HL-60 (cell line): ENCODE measurements at regions not wholly inside any gene's neighbourhood (a gene's known extent, or its start where the extent isn't known, plus 50 kb on each side); places are given as distances from the start of the nearest gene placed in this dataset.

ENCODE experiments used
- CTCF ChIP-seq: IDR thresholded peaks from one replicate; pipeline ENCODE4 v1.5.1; 2011; ENCODE audit warnings: low read length, control low read depth, inconsistent platforms; ENCODE audit not compliant: insufficient read depth
- GABPA ChIP-seq: IDR thresholded peaks from 2 replicates; pipeline ENCODE4 v1.6.1; 2012; ENCODE audit warnings: low read depth
- POLR2AphosphoS5 ChIP-seq: IDR thresholded peaks from 2 replicates; pipeline ENCODE4 v1.6.1; 2012; ENCODE audit warnings: low read depth
- REST ChIP-seq: IDR thresholded peaks from 2 replicates; pipeline ENCODE4 v1.6.1; 2012; ENCODE audit warnings: low read depth; ENCODE audit not compliant: insufficient replicate concordance
- SPI1 ChIP-seq: IDR thresholded peaks from 2 replicates; pipeline ENCODE4 v1.6.1; 2012; ENCODE audit warnings: low read depth, mild to moderate bottlenecking, borderline replicate concordance

- TF ChIP-seq CTCF (no peak), REST (no peak), SPI1 (no peak), GABPA (no peak), POLR2AphosphoS5 (no peak)
Observed at GRCh38 chr2:109062859-109063700, 65.9 kb upstream of the SH3RF3 start.
